ENCODE measurements at regions not wholly inside any gene's neighbourhood (a gene's known extent, or its start where the extent isn't known, plus 50 kb on each side); places are given as distances from the start of the nearest gene placed in this dataset.

DNA sequence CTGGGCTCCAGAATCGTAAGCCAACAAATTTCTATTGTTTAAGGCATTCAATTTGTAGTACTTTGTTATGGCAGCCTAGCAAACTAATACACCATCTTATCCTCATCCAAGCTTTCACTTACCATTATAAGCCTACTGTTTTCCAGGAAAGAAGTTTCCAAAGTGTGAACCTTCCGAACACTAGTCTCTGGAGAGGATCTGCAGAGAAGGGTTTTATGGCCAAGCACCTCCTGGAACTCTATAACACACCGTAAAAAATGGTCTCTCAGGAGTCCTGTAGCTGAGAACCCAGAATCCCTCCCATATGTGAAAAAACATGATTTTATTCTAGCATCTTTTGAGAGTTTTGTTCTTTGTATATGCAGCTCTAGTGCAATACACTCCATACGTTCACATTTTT is 142.1 kb downstream of the POSTN start:
- Histone ChIP-seq H3K9me3 (ENCODE audit: low read depth) (no peaks in the 10 kb centered on the region), H3K27me3 (replicated peaks; ENCODE audit: insufficient read depth) (no peaks in the 10 kb centered on the region), H3K9ac (no peak overlapping the region), H3F3A (ENCODE audit: insufficient read depth) (peaks cover 20% of the 10 kb centered on the region; the same call in 1 of the 2 replicates), H4K20me1 (ENCODE audit: insufficient read depth) (no peaks in the 10 kb centered on the region), H3K9me2 (ENCODE audit: insufficient read depth) (no peaks in the 10 kb centered on the region; the same call in 1 of the 2 replicates), H2AFZ (no peak overlapping the region), H3K4me2 (ENCODE audit: unreplicated experiment) (no peak overlapping the region), H3K79me2 (ENCODE audit: insufficient read depth) (no peaks in the 10 kb centered on the region), H3K36me3 (ENCODE audit: low read depth) (no peaks in the 10 kb centered on the region), H3K4me1 (ENCODE audit: insufficient read depth) (peaks cover 22% of the 10 kb centered on the region), H3K4me3 (no peak overlapping the region), H3K27ac (no peak overlapping the region)
- DNase-seq, result no peak
- in situ Hi-C loops (cut with MboI), result no loop called here
- 96 to 97% methylated on average over 4 of the region's 4 CpGs for WGBS, 2 experiments (ENCODE audit: low coverage in 1 of 2, low lambda C conversion rate in 2 of 2, missing lambda C conversion rate in 2 of 2)
- no peak for TF ChIP-seq EZH2phosphoT487 (IDR thresholded peaks at IDR 0.05; ENCODE audit: insufficient read depth, low read depth)
- no peak for TF ChIP-seq EZH2 (IDR thresholded peaks at IDR 0.05; ENCODE audit: insufficient read depth, poor library complexity, severe bottlenecking)

DNA sequence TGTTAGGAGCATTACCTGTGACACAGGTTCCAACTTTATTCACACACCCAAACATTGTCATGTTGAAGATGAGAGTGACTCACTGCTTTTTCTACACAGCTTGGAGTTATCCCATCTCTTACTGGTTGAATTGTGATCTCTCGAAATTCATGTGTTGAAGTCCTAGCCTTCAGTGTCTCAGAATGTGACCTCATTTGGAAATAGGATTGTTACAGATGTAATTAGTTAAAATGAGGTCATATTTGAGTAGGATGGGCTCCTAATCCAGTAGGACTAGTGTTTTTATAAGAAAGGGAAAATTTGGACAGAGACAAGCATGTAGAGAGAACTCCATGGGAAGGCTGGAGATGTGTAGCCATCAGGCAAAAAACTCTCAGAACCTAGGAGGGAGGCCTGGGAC is 142.5 kb downstream of the POSTN start:
- H3K9ac ChIP-seq, result no peak overlapping the region
- no peak for DNase-seq
- H3K27me3 ChIP-seq (replicated peaks; ENCODE audit: insufficient read depth), result no peaks in the 10 kb centered on the region
- no peak overlapping the region for H3K4me2 ChIP-seq (ENCODE audit: unreplicated experiment)
- no peak overlapping the region for H3K27ac ChIP-seq
- H4K20me1 ChIP-seq (ENCODE audit: insufficient read depth), result no peaks in the 10 kb centered on the region
- H3F3A ChIP-seq (ENCODE audit: insufficient read depth), result peaks cover 17% of the 10 kb centered on the region; the same call in 1 of the 2 replicates
- H3K9me2 ChIP-seq (ENCODE audit: insufficient read depth), result no peaks in the 10 kb centered on the region; the same call in 1 of the 2 replicates
- 43 to 44% methylated on average over 1 of the region's 1 CpG for WGBS, 2 experiments (ENCODE audit: low coverage in 1 of 2, low lambda C conversion rate in 2 of 2, missing lambda C conversion rate in 2 of 2)
- in situ Hi-C loops (cut with MboI), result no loop called here
- no peak overlapping the region for H3K4me3 ChIP-seq
- peaks cover 22% of the 10 kb centered on the region for H3K4me1 ChIP-seq (ENCODE audit: insufficient read depth)
- TF ChIP-seq EZH2 (IDR thresholded peaks at IDR 0.05; ENCODE audit: insufficient read depth, poor library complexity, severe bottlenecking) (no peak), EZH2phosphoT487 (IDR thresholded peaks at IDR 0.05; ENCODE audit: insufficient read depth, low read depth) (no peak)
- H3K9me3 ChIP-seq (ENCODE audit: low read depth), result no peaks in the 10 kb centered on the region
- H2AFZ ChIP-seq, result no peak overlapping the region
- no peaks in the 10 kb centered on the region for H3K79me2 ChIP-seq (ENCODE audit: insufficient read depth)
- no peaks in the 10 kb centered on the region for H3K36me3 ChIP-seq (ENCODE audit: low read depth)

DNA sequence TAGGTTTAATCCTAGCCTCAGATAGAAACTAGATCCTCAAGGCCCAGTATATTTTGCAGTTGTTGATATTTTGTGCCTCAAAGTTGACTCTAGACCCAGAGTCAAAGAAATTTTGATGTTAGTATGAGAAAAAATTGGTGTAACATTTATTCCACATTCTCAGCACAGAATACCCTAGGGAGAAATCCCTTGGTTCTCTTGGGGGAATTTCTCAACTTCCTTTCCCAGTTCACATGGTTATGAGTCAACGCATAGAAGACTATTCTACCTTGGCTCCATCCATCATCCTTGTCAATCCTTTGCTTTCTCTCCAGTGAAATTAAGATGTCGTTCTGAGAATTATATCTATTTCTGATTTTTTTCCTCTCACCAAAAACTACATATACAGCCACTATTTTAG is 145.3 kb downstream of the POSTN start:
- no peaks in the 10 kb centered on the region for H3K79me2 ChIP-seq (ENCODE audit: insufficient read depth)
- no peaks in the 10 kb centered on the region for H3K27me3 ChIP-seq (replicated peaks; ENCODE audit: insufficient read depth)
- H3K4me1 ChIP-seq (ENCODE audit: insufficient read depth), result peaks cover 10% of the 10 kb centered on the region
- in situ Hi-C loops (cut with MboI), result no loop called here
- no peak overlapping the region for H3K4me3 ChIP-seq
- 93% methylated on average over 2 of the region's 2 CpGs for WGBS, 2 experiments (ENCODE audit: low coverage in 1 of 2, low lambda C conversion rate in 2 of 2, missing lambda C conversion rate in 2 of 2)
- no peak overlapping the region for H3K9ac ChIP-seq
- no peak for TF ChIP-seq EZH2phosphoT487 (IDR thresholded peaks at IDR 0.05; ENCODE audit: insufficient read depth, low read depth)
- TF ChIP-seq EZH2 (IDR thresholded peaks at IDR 0.05; ENCODE audit: insufficient read depth, poor library complexity, severe bottlenecking), result no peak
- H3K9me3 ChIP-seq (ENCODE audit: low read depth), result no peaks in the 10 kb centered on the region
- no peaks in the 10 kb centered on the region for H4K20me1 ChIP-seq (ENCODE audit: insufficient read depth)
- no peaks in the 10 kb centered on the region; the same call in 1 of the 2 replicates for H3K9me2 ChIP-seq (ENCODE audit: insufficient read depth)
- 0 out of 2 replicates have a peak, but pooled peaks cover 4% of the 10 kb centered on the region for H3F3A ChIP-seq (ENCODE audit: insufficient read depth)
- DNase-seq, result peak; percentile 41
- no peak overlapping the region for H3K4me2 ChIP-seq (ENCODE audit: unreplicated experiment)
- no peaks in the 10 kb centered on the region for H3K36me3 ChIP-seq (ENCODE audit: low read depth)
- no peak overlapping the region for H3K27ac ChIP-seq
- H2AFZ ChIP-seq, result no peak overlapping the region

DNA sequence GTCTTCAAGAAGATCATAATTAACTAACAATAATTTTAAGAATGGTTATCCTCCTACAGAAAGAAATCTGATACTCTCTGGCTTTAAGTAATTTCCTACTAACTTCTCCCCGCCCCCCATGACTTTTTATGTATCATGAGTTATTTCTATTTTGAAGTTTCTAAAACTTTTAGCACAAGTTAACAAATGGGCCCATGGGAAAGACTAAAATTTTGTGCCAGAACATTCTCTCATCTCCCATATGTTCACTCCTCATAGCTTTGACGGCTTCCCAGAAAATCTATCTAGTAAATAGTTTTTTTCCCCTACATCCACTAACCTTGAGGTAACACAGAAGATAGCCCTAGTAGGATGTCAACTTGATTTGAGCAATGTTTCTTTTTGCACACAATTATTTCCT is 148.3 kb downstream of the POSTN start:
- WGBS, 2 experiments (ENCODE audit: low coverage in 1 of 2, low lambda C conversion rate in 2 of 2, missing lambda C conversion rate in 2 of 2), result 98 to 99% methylated on average over 2 of the region's 2 CpGs
- Histone ChIP-seq H4K20me1 (ENCODE audit: insufficient read depth) (no peaks in the 10 kb centered on the region), H3K9me3 (ENCODE audit: low read depth) (no peaks in the 10 kb centered on the region), H3K27me3 (replicated peaks; ENCODE audit: insufficient read depth) (no peaks in the 10 kb centered on the region), H3K9ac (no peak overlapping the region), H3K4me2 (ENCODE audit: unreplicated experiment) (no peak overlapping the region), H3K36me3 (ENCODE audit: low read depth) (no peaks in the 10 kb centered on the region), H3K4me1 (ENCODE audit: insufficient read depth) (peaks cover 27% of the 10 kb centered on the region), H3K9me2 (ENCODE audit: insufficient read depth) (no peaks in the 10 kb centered on the region; the same call in 1 of the 2 replicates), H3K79me2 (ENCODE audit: insufficient read depth) (no peaks in the 10 kb centered on the region), H3K4me3 (no peak overlapping the region), H2AFZ (no peak overlapping the region), H3F3A (ENCODE audit: insufficient read depth) (peaks cover 28% of the 10 kb centered on the region), H3K27ac (no peak overlapping the region)
- no peak for DNase-seq
- TF ChIP-seq EZH2phosphoT487 (IDR thresholded peaks at IDR 0.05; ENCODE audit: insufficient read depth, low read depth) (no peak), EZH2 (IDR thresholded peaks at IDR 0.05; ENCODE audit: insufficient read depth, poor library complexity, severe bottlenecking) (no peak)
- in situ Hi-C loops (cut with MboI), result no loop called here

DNA sequence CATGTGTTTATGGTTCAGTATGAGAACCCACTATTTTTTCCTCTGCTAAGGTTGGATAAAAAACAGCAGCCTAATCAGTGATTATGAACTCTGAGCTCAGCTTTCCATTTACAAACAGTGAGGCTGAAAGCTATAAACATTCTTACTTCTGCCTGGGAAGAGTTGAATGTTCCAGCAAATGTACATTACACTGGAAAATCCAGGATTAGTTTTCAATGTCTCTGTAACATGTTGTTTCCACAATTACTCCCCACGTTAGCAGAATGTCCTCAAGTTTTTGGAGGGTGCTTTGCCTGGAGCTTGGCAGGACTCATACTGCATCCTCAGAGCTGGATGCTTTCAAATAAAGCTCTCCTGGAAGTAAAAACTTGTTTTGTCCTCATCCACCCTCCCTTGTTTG is 150.4 kb downstream of the POSTN start:
- H3K9me2 ChIP-seq (ENCODE audit: insufficient read depth), result no peaks in the 10 kb centered on the region
- no peaks in the 10 kb centered on the region for H3K9me3 ChIP-seq (ENCODE audit: low read depth)
- WGBS, 2 experiments (ENCODE audit: low coverage in 1 of 2, low lambda C conversion rate in 2 of 2, missing lambda C conversion rate in 2 of 2), result 83 to 88% methylated on average over 1 of the region's 1 CpG
- H3F3A ChIP-seq (ENCODE audit: insufficient read depth), result peaks cover 35% of the 10 kb centered on the region
- DNase-seq, result no peak
- H3K27ac ChIP-seq, result no peak overlapping the region
- H4K20me1 ChIP-seq (ENCODE audit: insufficient read depth), result no peaks in the 10 kb centered on the region
- peak overlapping the region; percentile 14; the same call in 1 of the 2 replicates for H2AFZ ChIP-seq
- no peak for TF ChIP-seq EZH2 (IDR thresholded peaks at IDR 0.05; ENCODE audit: insufficient read depth, poor library complexity, severe bottlenecking)
- TF ChIP-seq EZH2phosphoT487 (IDR thresholded peaks at IDR 0.05; ENCODE audit: insufficient read depth, low read depth), result no peak
- H3K9ac ChIP-seq, result no peak overlapping the region
- no peak overlapping the region for H3K4me3 ChIP-seq
- in situ Hi-C loops (cut with MboI), result no loop called here
- H3K79me2 ChIP-seq (ENCODE audit: insufficient read depth), result no peaks in the 10 kb centered on the region
- H3K4me1 ChIP-seq (ENCODE audit: insufficient read depth), result peaks cover 38% of the 10 kb centered on the region
- H3K27me3 ChIP-seq (replicated peaks; ENCODE audit: insufficient read depth), result no peaks in the 10 kb centered on the region
- H3K36me3 ChIP-seq (ENCODE audit: low read depth), result no peaks in the 10 kb centered on the region
- H3K4me2 ChIP-seq (ENCODE audit: unreplicated experiment), result no peak overlapping the region
